KOPT-K1 (cell line): ENCODE measurements at regions not wholly inside any gene's neighbourhood (a gene's known extent, or its start where the extent isn't known, plus 50 kb on each side); places are given as distances from the start of the nearest gene placed in this dataset.
"Not testable (repeated sequence)": the region's sequence is repeated elsewhere in the genome, so short reads cannot be mapped to it uniquely, and the experiment has no call there.

Experiments used
- H3K27ac ChIP-seq: fragments of 200-600 bp; sonication (generic); 2 replicates; pipeline ENCODE4 v1.5.1; 2016; ENCODE audit warnings: antibody characterized with exemption, mild to moderate bottlenecking, low read depth, low read length; ENCODE audit not compliant: poor library complexity, severe bottlenecking
- H3K36me3 ChIP-seq: fragments of 200-600 bp; sonication (generic); 2 replicates; pipeline ENCODE4 v1.5.1; 2017; ENCODE audit warnings: antibody characterized with exemption, mild to moderate bottlenecking, low read length, moderate library complexity; ENCODE audit not compliant: insufficient read depth
- H3K9me3 ChIP-seq: fragments of 200-600 bp; sonication (generic); 2 replicates; pipeline ENCODE4 v1.5.1; 2017; ENCODE audit warnings: antibody characterized with exemption, low read length, mild to moderate bottlenecking; ENCODE audit not compliant: insufficient read depth, poor library complexity, severe bottlenecking

DNA sequence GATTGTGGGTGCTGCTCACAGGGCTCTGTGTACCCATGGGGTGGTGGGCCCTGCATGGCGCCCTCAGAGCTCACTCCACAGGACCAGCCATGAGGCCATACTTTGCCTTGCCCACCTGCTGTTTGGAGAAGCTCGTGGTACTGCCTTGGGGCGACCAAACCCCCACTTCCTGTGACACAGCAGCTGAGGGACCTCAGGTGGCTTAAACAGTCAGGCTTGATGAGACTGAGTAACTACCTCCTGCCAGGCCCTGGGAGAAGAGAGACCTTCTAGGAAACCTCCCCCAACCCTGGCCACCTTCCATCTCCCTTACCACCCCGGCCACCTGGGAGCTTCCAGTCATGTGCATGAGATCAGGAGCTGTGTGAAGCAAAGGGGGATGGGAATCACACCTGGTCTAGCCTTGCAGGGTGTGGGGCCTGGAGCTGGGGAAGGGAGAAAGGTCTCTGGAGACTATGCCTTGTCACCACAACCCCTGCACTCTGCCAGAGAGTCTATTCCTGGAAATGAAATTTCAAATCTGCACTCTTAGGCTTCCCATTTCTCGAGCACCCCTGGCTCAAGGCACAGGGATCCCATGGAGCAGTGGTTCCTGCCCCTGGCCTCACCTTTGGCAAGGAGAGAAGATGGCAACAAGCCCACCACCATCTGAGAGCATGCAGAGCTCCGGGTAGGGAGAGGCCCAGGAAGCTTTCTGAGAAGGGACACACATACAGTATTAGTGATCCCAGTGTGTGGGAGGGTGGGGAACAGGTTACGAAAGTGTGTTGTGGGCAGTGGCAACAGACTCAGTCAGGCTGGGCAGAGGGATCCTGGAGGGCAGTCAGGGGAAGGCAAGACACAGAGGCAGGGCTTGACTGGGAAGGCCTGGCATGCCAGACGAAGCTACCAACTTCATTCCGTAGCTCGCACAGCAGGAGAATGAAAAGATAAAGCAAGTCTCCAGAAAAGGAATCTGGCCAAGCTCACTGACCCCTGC, 125.0 kb downstream of the URI1 start:
- Histone ChIP-seq H3K27ac (peak overlapping the region; percentile 32), H3K9me3 (no peaks in the 10 kb centered on the region), H3K36me3 (no peaks in the 10 kb centered on the region)

DNA sequence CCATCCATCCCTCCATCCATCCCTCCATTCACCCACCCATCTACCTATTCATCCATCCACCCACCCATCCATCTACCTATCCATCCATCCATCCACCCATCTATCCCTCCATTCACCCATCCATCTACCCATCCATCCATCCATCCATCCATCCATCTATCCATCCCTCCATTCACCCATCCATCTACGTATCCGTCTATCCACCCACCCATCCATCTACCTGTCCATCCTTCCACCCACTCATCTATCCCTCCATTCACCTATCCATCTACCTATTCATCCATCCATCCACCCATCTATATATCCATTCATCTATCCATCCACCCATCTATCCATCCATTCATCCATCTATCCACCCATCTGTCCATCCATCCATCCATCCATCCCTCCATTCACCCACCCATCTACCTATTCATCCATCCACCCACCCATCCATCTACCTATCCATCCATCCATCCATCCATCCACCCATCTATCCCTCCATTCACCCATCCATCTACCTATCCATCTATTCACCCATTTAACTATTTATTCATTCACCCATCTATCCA, 126.0 kb downstream of the URI1 start:
- not testable (repeated sequence) for H3K27ac ChIP-seq, H3K36me3 ChIP-seq, H3K9me3 ChIP-seq

DNA sequence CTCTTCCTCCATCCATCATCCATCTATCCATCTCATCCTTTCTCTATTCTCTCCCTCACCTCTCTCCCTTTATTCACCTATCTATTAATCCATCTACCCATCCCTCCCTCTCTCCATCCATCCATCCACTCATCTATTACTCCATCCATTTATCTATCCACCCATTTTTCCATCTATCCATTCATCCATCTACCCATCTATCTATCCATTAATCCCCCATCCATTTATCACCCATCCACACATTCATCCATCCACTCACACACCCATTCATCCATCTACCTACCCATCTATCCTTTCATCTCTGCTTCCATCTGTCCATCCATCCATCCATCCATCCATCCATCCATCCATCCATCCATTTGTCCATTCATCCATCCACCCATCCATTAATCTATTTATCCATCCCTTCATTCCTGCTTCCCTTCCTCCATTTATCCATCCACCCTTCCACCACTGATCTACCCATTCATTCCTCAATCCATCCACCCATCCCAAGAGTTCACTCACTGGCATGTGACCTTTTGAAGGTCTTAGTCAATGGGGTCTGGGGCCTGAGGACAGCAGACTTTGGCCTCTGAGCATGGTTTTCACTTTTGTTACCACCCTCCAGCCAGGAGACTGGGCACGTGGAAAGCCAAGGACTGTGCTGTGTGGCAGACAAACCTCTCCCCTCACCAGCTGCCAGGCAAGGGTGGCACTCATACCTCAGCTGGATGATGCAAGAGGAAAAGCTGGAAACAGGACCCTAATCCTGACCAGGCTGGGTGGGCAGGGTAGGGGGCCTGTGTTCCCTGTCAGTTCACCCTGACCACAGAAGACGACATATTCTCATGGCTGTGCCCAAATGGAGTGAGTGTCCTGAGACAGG, 126.7 kb downstream of the URI1 start:
- no peak overlapping the region for H3K27ac ChIP-seq
- no peaks in the 10 kb centered on the region for H3K9me3 ChIP-seq

DNA sequence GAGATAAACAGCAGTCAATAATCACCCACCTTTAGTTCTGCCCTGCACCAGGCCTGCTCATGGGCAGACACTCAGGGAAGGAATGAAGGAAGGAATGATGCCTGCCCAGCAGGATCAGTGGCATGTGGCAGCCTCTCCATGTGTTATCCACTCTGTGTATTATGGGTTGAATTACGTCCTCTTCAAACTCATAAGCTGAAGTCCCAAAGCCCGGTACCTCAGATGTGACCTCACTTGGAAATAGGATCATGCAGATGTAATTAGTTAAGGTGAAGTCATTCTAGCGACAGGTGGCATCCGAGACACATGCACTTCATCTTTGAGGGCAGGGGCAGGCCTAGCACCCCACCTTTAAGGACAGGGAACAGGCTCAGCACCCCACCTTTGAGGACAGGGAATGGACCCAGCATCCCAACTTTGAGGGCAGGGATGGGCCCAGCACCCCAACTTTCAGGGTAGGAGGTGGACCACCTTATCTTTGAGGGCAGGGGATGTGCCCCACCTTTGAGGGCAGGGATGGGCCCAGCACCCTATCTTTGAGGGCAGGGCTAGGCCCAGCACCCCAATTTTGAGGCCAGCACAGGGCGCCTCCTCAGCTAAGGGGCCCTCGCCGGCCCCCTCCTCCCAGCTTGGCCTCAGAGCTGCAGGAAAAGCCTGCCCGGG, 127.6 kb downstream of the URI1 start:
- H3K9me3 ChIP-seq, result no peaks in the 10 kb centered on the region
- no peak overlapping the region for H3K27ac ChIP-seq
- H3K36me3 ChIP-seq, result no peaks in the 10 kb centered on the region

More for the DNA sequence above, 126.7 kb downstream of the URI1 start:
- no peaks in the 10 kb centered on the region for H3K36me3 ChIP-seq

DNA sequence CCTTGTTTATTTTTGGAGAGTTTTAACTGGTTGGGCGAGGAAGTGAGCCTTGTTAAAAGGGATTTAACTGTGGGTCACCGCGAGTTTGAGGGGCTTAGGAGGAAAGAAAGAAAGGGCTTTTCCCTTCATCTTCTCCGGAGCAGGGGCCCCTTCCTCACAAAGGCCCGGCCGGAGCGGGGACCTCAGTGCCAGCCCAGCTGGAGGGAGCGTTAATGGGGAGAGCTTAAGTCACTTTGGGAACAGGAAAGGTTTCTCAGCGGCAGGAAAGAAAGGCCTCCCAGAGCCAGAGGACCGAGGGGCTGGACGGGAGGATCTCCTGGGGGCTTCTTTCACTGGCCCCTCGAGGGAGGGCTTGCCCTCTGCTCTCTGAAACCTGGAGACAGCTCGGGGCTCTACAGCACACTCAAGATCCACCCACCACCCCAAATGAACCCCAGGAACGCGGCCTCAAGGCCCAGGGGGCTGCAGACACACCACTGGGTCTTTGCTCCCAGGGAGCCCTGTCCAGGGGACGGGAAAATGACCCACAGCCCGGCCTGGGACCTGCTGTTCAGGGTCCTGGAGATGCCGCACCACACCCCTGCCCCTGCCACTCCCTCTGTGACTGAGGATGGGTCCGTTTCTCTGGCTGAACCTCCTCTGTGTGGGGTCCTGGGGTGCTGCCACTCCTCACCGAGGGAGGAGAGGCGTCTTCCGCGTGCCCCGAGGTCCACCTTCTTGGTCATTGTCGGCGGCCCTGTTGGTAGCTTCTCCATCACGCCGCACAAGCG, 128.3 kb downstream of the URI1 start:
- H3K27ac ChIP-seq, result no peak overlapping the region
- H3K36me3 ChIP-seq, result no peaks in the 10 kb centered on the region
- no peaks in the 10 kb centered on the region for H3K9me3 ChIP-seq

DNA sequence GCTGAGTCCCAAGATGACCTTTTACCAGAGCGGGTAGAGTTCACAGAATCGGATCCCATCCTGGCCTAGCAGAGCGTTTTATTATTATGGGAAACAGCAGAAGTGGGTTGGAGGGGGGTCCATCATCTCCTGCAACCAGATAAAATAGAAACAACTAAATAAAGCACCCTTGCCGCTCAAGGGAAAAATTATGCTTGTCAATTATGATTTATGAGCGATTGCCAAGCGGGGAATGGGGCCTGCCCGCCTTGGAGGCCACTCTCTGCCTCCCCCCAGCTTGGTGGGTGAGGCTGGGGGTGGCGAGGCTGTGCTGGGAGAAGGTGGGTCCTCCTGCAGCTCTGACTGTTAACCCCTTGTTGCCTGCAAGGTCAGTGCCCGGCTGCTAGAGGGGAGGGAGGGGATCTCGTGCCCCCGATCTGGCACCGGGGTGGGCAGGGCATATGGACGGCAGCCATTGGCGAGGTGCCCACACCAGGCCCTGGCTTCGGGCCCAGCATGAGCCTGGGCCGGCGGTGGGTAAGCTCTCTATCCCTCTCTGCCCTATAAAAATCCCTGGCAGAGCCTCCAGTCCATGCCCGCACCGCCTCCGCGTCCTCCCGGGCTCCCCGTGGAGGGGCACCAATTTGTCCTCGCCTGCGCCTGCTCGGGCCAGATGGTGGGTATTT, 129.1 kb downstream of the URI1 start:
- no peaks in the 10 kb centered on the region for H3K9me3 ChIP-seq
- no peaks in the 10 kb centered on the region for H3K36me3 ChIP-seq
- H3K27ac ChIP-seq, result no peak overlapping the region

DNA sequence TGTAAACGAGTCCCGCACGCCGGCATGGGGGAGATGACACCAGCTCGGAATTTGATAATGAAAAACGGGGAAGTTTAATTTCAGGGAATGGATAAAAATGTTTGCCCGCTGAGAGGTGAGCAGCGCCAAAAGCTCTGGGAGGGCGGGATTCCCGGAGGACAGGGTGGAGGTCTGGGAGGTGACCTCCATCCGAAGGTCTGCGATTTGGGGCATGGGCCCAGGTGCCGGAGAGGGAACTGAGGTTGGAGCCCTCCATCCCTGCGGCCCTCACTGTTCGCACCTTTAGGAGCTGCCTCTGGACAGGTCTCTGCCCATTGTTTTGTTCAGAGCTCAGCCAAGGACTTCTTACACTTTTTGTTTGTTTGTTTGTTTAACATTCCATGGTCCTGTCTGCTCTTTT, 129.8 kb downstream of the URI1 start:
- Histone ChIP-seq H3K36me3 (no peaks in the 10 kb centered on the region), H3K9me3 (no peaks in the 10 kb centered on the region), H3K27ac (no peak overlapping the region)

DNA sequence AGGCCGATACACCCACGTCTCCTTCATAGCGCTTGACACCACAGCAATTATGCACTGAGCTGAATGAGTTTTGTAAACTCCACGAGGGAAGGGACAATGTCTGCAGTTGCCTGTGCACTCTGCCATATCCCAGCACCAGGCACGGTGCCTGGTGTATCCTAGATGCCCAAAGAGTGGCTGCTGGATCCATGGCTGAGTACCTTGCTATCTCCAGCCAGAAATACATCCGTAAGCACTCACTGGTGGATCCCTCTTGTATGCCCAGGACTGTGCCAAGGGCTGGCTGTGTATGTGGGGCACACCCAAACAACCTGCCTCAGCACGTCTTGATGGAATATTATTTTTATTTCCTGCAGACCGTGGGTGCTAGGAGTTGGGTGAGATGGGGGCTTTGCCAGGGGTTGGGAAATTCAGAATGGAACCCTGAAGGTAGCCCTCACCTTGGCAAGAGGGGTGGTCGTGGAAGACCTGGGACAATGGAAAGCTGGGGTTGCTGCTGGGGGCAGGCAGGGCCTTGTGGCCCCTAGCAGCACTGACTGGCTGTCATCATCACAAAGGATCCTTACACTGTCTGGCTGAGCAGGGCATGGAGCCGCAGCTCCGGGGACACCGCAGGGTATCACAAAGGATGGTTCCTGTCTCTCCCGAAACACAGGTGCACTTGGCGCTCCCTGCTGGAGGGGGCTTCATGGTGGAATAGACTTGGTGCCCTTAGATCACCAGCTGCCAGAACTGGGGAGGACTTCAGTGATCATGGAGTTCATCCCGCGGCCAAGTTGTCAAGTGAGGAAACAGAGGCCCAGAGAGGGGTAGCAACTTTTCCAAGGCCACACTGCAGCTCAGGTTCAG, 131.3 kb downstream of the URI1 start:
- no peaks in the 10 kb centered on the region for H3K36me3 ChIP-seq
- H3K27ac ChIP-seq, result no peak overlapping the region
- no peaks in the 10 kb centered on the region for H3K9me3 ChIP-seq

DNA sequence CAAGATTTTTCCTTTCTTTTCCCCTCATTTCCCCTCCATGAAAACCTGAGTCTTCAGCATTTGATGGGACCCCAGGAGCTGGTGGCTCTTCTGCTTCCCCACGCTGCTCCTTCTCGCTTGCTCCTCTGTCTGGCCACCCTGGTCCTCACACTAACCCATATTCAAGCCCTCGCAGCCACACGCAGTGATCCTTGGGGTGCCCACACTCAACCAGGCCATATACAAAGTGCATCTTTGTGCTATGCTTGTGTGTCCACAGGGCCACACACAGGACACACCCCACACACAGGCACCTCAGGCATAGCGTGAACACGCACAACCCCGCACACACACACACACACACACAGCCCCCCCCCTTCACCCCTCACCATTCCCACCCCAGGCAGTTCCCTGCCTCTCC, 132.1 kb downstream of the URI1 start:
- H3K27ac ChIP-seq, result no peak overlapping the region
- H3K9me3 ChIP-seq, result no peaks in the 10 kb centered on the region
- no peaks in the 10 kb centered on the region for H3K36me3 ChIP-seq

DNA sequence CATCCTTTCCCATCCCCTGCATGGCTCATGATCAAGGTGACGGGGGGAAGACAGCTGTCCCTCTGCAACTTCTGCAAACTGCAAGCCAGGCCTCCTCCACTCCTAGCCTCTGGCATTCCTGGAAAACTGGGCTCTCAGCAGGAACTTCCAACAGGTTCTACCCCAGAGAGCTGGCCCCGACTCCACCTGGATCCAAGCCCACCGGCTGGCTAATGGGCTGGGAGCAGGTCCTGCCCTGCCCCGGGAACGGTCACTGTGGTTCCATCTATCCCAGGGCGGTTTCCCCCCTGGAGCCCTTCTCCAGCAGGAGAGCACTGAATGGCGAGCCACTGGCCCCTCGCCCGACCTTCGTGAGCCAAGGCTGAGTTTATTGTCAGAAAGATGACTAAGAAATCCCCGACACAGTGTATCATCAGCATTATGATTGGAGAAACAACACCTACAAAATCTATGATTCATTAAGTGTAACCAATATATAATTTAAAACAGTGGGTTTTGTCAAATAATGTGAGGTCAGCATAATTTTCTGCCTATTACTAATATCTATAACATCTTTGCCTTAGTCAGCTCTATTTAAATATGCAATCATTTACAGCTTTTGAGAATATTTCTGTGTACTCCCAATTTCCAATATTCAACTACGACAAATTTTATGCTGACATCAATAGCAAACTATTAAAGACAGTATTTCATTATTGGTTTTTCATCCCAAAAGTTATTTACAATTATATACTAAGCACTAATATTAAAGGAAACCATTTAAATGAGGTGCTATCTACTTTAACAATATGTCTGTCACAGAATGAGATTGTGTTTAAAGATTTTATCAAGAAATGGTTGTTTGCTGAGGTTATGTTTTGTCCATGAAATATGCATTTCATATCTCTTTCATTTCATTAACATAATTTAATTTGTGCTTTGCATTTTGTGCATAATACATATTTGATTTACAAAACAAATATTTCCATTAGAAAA, 133.0 kb downstream of the URI1 start:
- H3K36me3 ChIP-seq, result no peaks in the 10 kb centered on the region
- H3K27ac ChIP-seq, result no peak overlapping the region
- H3K9me3 ChIP-seq, result no peaks in the 10 kb centered on the region

DNA sequence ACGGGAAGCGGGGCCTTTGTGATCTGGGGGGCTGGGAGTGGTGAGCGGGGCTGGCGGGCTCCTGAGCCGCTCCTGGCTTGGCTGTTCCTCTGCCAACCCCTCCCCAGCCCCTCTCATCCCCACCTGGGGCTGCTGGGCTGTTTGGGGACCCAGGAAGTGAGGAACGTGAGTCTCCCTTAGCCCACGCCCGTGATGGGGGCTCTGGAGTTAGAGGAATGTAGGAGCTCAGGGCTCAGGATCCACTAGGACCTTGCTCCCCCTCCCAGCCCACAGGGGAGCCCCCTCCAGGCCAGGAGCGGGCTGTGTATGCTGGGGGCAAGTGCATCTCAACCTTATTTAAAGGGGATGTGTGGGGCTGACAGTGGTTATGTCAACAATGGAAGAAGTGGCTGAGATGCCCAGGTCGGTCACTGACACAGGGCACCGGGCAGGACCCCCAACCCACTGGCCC, 134.1 kb downstream of the URI1 start:
- Histone ChIP-seq H3K36me3 (no peaks in the 10 kb centered on the region), H3K27ac (no peak overlapping the region), H3K9me3 (no peaks in the 10 kb centered on the region)
